Sigmoid colon (tissue), 4 donors: ENCODE measurements at regions not wholly inside any gene's neighbourhood (a gene's known extent, or its start where the extent isn't known, plus 50 kb on each side); places are given as distances from the start of the nearest gene placed in this dataset.

Experiments used
- EP300 ChIP-seq, 4 donors: sonication (generic); formaldehyde crosslinking; IDR thresholded peaks; one replicate each; pipeline ENCODE4 v1.6.1; 2017; ENCODE audit warnings: antibody characterized with exemption in 4 of 4
- POLR2A ChIP-seq, 2 donors: fragments of 450-650 bp; IDR thresholded peaks; one replicate each; pipeline ENCODE4 v1.6.1; 2016; ENCODE audit warnings: antibody characterized with exemption in 2 of 2, mild to moderate bottlenecking in 2 of 2, moderate library complexity in 2 of 2
- TF ChIP-seq, protein P1 (sequence below), 4 experiments: fragments of 450-650 bp in 3 of 4; fragments of 200-600 bp in 1 of 4; IDR thresholded peaks; one replicate each; pipeline ENCODE4 v1.5.1; 2016 to 2019; ENCODE audit warnings: antibody characterized with exemption in 4 of 4, mild to moderate bottlenecking in 3 of 4, moderate library complexity in 2 of 4

DNA sequence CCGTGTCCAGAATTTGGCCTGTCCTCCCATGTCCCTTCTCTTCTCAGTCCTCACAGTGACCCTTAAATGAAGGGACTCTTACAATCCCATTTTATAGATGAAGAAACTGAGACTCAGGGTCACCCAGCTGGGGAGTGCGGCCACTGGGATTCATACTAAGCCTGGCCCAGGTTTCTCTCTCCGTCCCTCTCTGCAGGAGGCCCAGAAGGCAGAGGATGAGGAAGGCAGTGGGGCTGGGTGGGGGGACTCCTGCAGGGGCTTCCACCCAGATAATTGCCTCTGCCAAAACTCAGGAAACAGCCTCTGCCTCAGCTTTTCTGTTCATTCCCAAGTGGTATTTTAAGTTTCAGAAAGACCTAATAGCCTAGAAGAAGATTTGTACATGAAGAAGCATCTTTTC, 299.8 kb downstream of the MATN1 start:
- TF ChIP-seq POLR2A (IDR thresholded peaks at IDR 0.05) (no peak), EP300 (IDR thresholded peaks at IDR 0.05) (no peak)
- TF ChIP-seq, protein P1, sequence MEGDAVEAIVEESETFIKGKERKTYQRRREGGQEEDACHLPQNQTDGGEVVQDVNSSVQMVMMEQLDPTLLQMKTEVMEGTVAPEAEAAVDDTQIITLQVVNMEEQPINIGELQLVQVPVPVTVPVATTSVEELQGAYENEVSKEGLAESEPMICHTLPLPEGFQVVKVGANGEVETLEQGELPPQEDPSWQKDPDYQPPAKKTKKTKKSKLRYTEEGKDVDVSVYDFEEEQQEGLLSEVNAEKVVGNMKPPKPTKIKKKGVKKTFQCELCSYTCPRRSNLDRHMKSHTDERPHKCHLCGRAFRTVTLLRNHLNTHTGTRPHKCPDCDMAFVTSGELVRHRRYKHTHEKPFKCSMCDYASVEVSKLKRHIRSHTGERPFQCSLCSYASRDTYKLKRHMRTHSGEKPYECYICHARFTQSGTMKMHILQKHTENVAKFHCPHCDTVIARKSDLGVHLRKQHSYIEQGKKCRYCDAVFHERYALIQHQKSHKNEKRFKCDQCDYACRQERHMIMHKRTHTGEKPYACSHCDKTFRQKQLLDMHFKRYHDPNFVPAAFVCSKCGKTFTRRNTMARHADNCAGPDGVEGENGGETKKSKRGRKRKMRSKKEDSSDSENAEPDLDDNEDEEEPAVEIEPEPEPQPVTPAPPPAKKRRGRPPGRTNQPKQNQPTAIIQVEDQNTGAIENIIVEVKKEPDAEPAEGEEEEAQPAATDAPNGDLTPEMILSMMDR (IDR thresholded peaks at IDR 0.05) = no peak
